Loucy (cell line): ENCODE measurements at regions not wholly inside any gene's neighbourhood (a gene's known extent, or its start where the extent isn't known, plus 50 kb on each side); places are given as distances from the start of the nearest gene placed in this dataset.

Experiments used
- EZH2phosphoT487 ChIP-seq: fragments of 200-600 bp; IDR thresholded peaks from 2 replicates; pipeline ENCODE4 v1.6.1; 2018; ENCODE audit warnings: antibody characterized with exemption, mild to moderate bottlenecking, moderate library complexity, borderline replicate concordance
- TF ChIP-seq, protein P1 (sequence below): fragments of 200-600 bp; sonication (generic); conservative IDR thresholded peaks from 2 replicates; pipeline ENCODE4 v1.5.1; 2014; ENCODE audit warnings: mild to moderate bottlenecking, antibody characterized with exemption, low read length

DNA sequence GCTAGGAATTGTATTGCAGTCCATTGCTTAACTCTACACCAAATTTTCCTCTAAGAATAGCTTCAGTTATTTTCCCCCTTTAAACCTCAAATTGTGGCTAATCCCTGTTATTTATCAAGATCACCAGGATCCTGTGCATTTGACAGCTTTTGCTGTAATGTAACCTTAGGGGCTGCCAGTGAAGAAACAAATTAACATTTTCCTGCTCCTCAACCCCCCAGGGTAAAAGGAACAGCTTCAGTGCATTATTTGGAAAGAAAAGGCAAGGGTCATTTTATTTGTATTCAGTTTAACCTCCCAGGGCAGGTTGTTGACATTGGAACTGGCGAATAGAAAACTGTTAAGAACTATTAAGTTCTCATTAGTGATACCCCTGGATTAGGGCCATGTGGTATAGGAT lies 57.0 kb downstream of the PCDH20 start:
- TF ChIP-seq, protein P1, sequence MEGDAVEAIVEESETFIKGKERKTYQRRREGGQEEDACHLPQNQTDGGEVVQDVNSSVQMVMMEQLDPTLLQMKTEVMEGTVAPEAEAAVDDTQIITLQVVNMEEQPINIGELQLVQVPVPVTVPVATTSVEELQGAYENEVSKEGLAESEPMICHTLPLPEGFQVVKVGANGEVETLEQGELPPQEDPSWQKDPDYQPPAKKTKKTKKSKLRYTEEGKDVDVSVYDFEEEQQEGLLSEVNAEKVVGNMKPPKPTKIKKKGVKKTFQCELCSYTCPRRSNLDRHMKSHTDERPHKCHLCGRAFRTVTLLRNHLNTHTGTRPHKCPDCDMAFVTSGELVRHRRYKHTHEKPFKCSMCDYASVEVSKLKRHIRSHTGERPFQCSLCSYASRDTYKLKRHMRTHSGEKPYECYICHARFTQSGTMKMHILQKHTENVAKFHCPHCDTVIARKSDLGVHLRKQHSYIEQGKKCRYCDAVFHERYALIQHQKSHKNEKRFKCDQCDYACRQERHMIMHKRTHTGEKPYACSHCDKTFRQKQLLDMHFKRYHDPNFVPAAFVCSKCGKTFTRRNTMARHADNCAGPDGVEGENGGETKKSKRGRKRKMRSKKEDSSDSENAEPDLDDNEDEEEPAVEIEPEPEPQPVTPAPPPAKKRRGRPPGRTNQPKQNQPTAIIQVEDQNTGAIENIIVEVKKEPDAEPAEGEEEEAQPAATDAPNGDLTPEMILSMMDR: no peak
- TF ChIP-seq EZH2phosphoT487: no peak
